GM12878 (cell line): ENCODE measurements at regions not wholly inside any gene's neighbourhood (a gene's known extent, or its start where the extent isn't known, plus 50 kb on each side); places are given as distances from the start of the nearest gene placed in this dataset.

ENCODE experiments used
- ATAC-seq: fragments of 200-7000 bp; cut with Tn5 transposase; 3 replicates; pipeline ENCODE4 v1.9.1; 2020; ENCODE audit warnings: mild to moderate bottlenecking, moderate library complexity
- BruUV-seq: library from RNA; stranded (reverse); fragments of 400-500 nt; replicated peaks from 2 replicates; lab custom pipeline; 2021; lab: Mats Ljungman, UMichigan
- CTCF ChIA-PET: fragments of 300-600 bp; sonication (Branson Sonifier 250); formaldehyde crosslinking; extraction: SDS; loops from one replicate; lab custom pipeline; 2021; ENCODE audit warnings: inconsistent platforms; lab: Yijun Ruan, JAX
- POLR2A ChIA-PET: fragments of 350-600 bp; formaldehyde crosslinking; extraction: SDS; loops from one replicate; lab custom pipeline; 2021; ENCODE audit warnings: inconsistent platforms; lab: Charles Lee
- RAD21 ChIA-PET: fragments of 300-600 bp; sonication (Branson Sonifier 250); formaldehyde crosslinking; loops from one replicate; lab custom pipeline; 2023; ENCODE audit warnings: antibody characterized with exemption; ENCODE audit not compliant: unreplicated experiment; lab: Charles Lee
- SMC1A ChIA-PET: fragments of 300-600 bp; sonication (Branson Sonifier 250); formaldehyde crosslinking; loops from one replicate; lab custom pipeline; 2023; ENCODE audit not compliant: unreplicated experiment, uncharacterized antibody; lab: Charles Lee
- DNase-seq: peaks from one replicate; pipeline ENCODE4 v3.0.0-alpha.2; 2011; ENCODE audit warnings: low read depth, low spot score
- FAIRE-seq: peaks from 3 replicates; lab custom pipeline; 2011; peaks lifted over from hg19 to GRCh38; lab: Jason Lieb, UNC
- H2AFZ ChIP-seq: 2 replicates; pipeline ENCODE4 v1.6.0; 2011; ENCODE audit warnings: low read depth, low read length, control low read depth; ENCODE audit not compliant: control insufficient read depth
- H3K27ac ChIP-seq: 2 replicates; pipeline ENCODE4 v1.5.1; 2011; ENCODE audit warnings: control low read depth; ENCODE audit not compliant: control insufficient read depth, insufficient read depth
- H3K27me3 ChIP-seq, 2 experiments: replicated peaks in 1 of 2; 2 replicates each; pipeline versions ENCODE4 v1.6.0 to v1.6.1; 2011; ENCODE audit warnings: low read length in 1 of 2; ENCODE audit not compliant: control insufficient read depth in 2 of 2, insufficient read depth in 2 of 2
- H3K36me3 ChIP-seq, 2 experiments: 2 replicates each; pipeline ENCODE4 v1.5.1; 2011; ENCODE audit warnings: low read length in 1 of 2; ENCODE audit not compliant: control insufficient read depth in 2 of 2, insufficient read depth in 2 of 2
- H3K4me1 ChIP-seq: 2 replicates; pipeline ENCODE4 v1.6.1; 2011; ENCODE audit warnings: mild to moderate bottlenecking, low read length, moderate library complexity, mixed read lengths; ENCODE audit not compliant: control insufficient read depth, insufficient read depth
- H3K4me2 ChIP-seq: 2 replicates; pipeline ENCODE4 v1.6.0; 2011; ENCODE audit warnings: control low read depth; ENCODE audit not compliant: control insufficient read depth, insufficient read depth
- H3K4me3 ChIP-seq: fragments of 200-600 bp; sonication (generic); 2 replicates; pipeline ENCODE4 v1.5.1; 2016
- H3K79me2 ChIP-seq: 2 replicates; pipeline ENCODE4 v1.6.0; 2011; ENCODE audit warnings: low read length; ENCODE audit not compliant: control insufficient read depth, insufficient read depth
- H3K9ac ChIP-seq: 2 replicates; pipeline ENCODE4 v1.8.0; 2011; ENCODE audit warnings: low read length, control low read depth, mixed read lengths; ENCODE audit not compliant: control insufficient read depth, insufficient read depth
- H3K9me3 ChIP-seq: replicated peaks from 3 replicates; pipeline ENCODE4 v1.5.1; 2011; ENCODE audit warnings: mild to moderate bottlenecking, low read length; ENCODE audit not compliant: control insufficient read depth, insufficient read depth
- H4K20me1 ChIP-seq: 2 replicates; pipeline ENCODE4 v1.6.0; 2011; ENCODE audit not compliant: control insufficient read depth, insufficient read depth
- E2F4 ChIP-seq: IDR thresholded peaks from 2 replicates; pipeline ENCODE4 v1.6.1; 2012; ENCODE audit warnings: low read depth, low read length, improper control_type of control experiment
- JUNB ChIP-seq: IDR thresholded peaks from 2 replicates; pipeline ENCODE4 v1.6.1; 2016; ENCODE audit warnings: antibody characterized with exemption, mild to moderate bottlenecking
- MAX ChIP-seq: IDR thresholded peaks from 2 replicates; pipeline ENCODE4 v1.6.1; 2012; ENCODE audit warnings: low read depth, low read length, improper control_type of control experiment
- NFIC ChIP-seq: IDR thresholded peaks from 2 replicates; pipeline ENCODE4 v1.6.1; 2012; ENCODE audit warnings: low read depth, mild to moderate bottlenecking, inconsistent platforms, low read length, moderate library complexity
- SREBF1 ChIP-seq: IDR thresholded peaks from 2 replicates; pipeline ENCODE4 v1.6.1; 2012; ENCODE audit warnings: mild to moderate bottlenecking, low read length
- YY1 ChIP-seq: IDR thresholded peaks from 2 replicates; pipeline ENCODE4 v1.6.1; 2011; ENCODE audit warnings: low read depth, mild to moderate bottlenecking, low read length
- WGBS: methylation state at CpG from one replicate; pipeline ENCODE4 v1.1.6; 2016; ENCODE audit warnings: low lambda C conversion rate; ENCODE audit not compliant: insufficient replicate concordance, insufficient coverage; ENCODE audit errors: missing lambda C conversion rate; 5-methylcytosine and 5-hydroxymethylcytosine counted together
- in situ Hi-C: fragments of 300-500 bp; cut with MboI; formaldehyde crosslinking; loops from 9 replicates; pipeline ENCODE4 v1.14.3; 2018; ENCODE audit warnings: mixed read lengths
- intact Hi-C: fragments of 100-400 bp; cut with micrococcal nuclease; formaldehyde crosslinking; loops from one replicate; pipeline ENCODE4 v1.14.2; 2022; ENCODE audit not compliant: unreplicated experiment

GRCh38 chr1:25106976-25107642 lies 125.2 kb downstream of the SYF2 start:
- peaks cover 15% of the 10 kb centered on the region for H3K9me3 ChIP-seq
- no peak overlapping the region for H3K9ac ChIP-seq
- H3K4me3 ChIP-seq = no peak overlapping the region
- no peaks in the 10 kb centered on the region for H4K20me1 ChIP-seq
- TF ChIP-seq YY1 (no peak), SREBF1 (no peak), NFIC (no peak), JUNB (no peak), E2F4 (no peak), MAX (no peak)
- 84% methylated on average over 20 of the region's 20 CpGs for WGBS
- no peak overlapping the region for H3K4me2 ChIP-seq
- BruUV-seq = no TSS peak
- H3K36me3 ChIP-seq = no peaks in the 10 kb centered on the region
- peaks cover 15% of the 10 kb centered on the region for H3K4me1 ChIP-seq
- H2AFZ ChIP-seq = no peak overlapping the region
- in situ Hi-C loops = no loop called here
- intact Hi-C loops = no loop called here
- FAIRE-seq = no peak
- ChIA-PET CTCF (interaction anchor here (0.6 to 0.8 kb wide), 2 partner anchors 290 to 408 kb away, joined by 3 read pairs; no protein-coding TSS in a partner anchor), SMC1A (no interaction called here), POLR2A (no interaction called here), RAD21 (no interaction called here)
- H3K79me2 ChIP-seq = no peaks in the 10 kb centered on the region
- DNase-seq = no peak
- no peak for ATAC-seq
- peak overlapping the region; percentile 22; the same call in 1 of the 2 replicates for H3K27ac ChIP-seq
- H3K27me3 ChIP-seq = no peaks in the 10 kb centered on the region
